SU-DHL-6 (cell line): ENCODE measurements at regions not wholly inside any gene's neighbourhood (a gene's known extent, or its start where the extent isn't known, plus 50 kb on each side); places are given as distances from the start of the nearest gene placed in this dataset.

ENCODE experiments used
- CTCF ChIP-seq: fragments of 200-600 bp; sonication (generic); IDR thresholded peaks from one replicate; pipeline ENCODE4 v1.5.1; 2017; ENCODE audit warnings: antibody characterized with exemption, mild to moderate bottlenecking, low read length, moderate library complexity; ENCODE audit not compliant: insufficient read depth, poor library complexity, severe bottlenecking
- EZH2phosphoT487 ChIP-seq: fragments of 200-600 bp; sonication (generic), shearing (Covaris generic); conservative IDR thresholded peaks from 2 replicates; pipeline ENCODE4 v1.6.1; 2018; ENCODE audit warnings: mild to moderate bottlenecking, antibody characterized with exemption, low read length, moderate library complexity, mixed read lengths

DNA sequence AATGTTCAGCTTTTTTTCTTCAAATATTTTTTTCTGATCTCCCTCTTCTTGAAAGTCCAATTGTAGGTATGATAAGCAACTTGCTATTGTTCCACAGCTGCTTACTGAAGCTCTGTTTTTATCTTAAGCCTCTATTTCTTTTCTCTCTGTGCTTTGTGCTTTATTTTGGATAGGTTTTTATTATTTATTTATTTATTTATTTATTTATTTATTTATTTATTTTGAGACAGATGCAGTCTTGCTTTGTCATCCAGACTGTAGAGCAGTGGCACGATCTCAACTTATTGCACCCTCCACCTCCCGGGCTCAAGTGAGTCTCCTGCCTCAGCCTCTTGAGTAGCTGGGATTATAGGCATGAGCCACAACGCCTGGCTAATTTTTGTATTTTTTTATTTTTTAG is 199.4 kb downstream of the KLF12 start:
- no peak for TF ChIP-seq CTCF
- TF ChIP-seq EZH2phosphoT487: no peak
